SK-N-MC (cell line): ENCODE measurements at regions not wholly inside any gene's neighbourhood (a gene's known extent, or its start where the extent isn't known, plus 50 kb on each side); places are given as distances from the start of the nearest gene placed in this dataset.
"Not testable (repeated sequence)": the region's sequence is repeated elsewhere in the genome, so short reads cannot be mapped to it uniquely, and the experiment has no call there.

Source experiments
- DNase-seq: peaks from one replicate; pipeline ENCODE4 v3.0.0-alpha.2; 2011; ENCODE audit warnings: low read depth, low spot score
- H3K27ac ChIP-seq: fragments of 200-600 bp; sonication (generic); 2 replicates; pipeline ENCODE4 v1.5.1; 2016; ENCODE audit warnings: mixed run types
- H3K36me3 ChIP-seq: fragments of 200-600 bp; sonication (generic); 2 replicates; pipeline ENCODE4 v1.6.1; 2017; ENCODE audit warnings: antibody characterized with exemption, low read length, mixed read lengths; ENCODE audit not compliant: insufficient read depth
- H3K4me3 ChIP-seq: fragments of 200-600 bp; sonication (generic); 2 replicates; pipeline ENCODE4 v1.5.1; 2016
- H3K9ac ChIP-seq: fragments of 200-600 bp; sonication (generic); 2 replicates; pipeline ENCODE4 v1.8.0; 2017; ENCODE audit warnings: mixed run types, mixed read lengths; ENCODE audit not compliant: insufficient read length
- H3K9me3 ChIP-seq: fragments of 200-600 bp; sonication (generic); 2 replicates; pipeline ENCODE4 v1.6.1; 2017; ENCODE audit warnings: low read depth, mild to moderate bottlenecking, antibody characterized with exemption, low read length, moderate library complexity, mixed read lengths
- EZH2 ChIP-seq: fragments of 200-600 bp; sonication (generic); IDR thresholded peaks from one replicate; pipeline ENCODE4 v1.6.1; 2017; ENCODE audit warnings: antibody characterized with exemption
- FOXP2 ChIP-seq: optimal IDR thresholded peaks from 2 replicates; pipeline ENCODE3; 2011; ENCODE audit warnings: mild to moderate bottlenecking, moderate library complexity; ENCODE audit not compliant: insufficient read depth; ENCODE audit errors: extremely low read length, control extremely low read depth
- POLR2AphosphoS5 ChIP-seq: IDR thresholded peaks from 2 replicates; pipeline ENCODE4 v1.6.1; 2012; ENCODE audit warnings: mild to moderate bottlenecking, low read depth, low read length, borderline replicate concordance

- Histone ChIP-seq H3K4me3 (no peak overlapping the region), H3K36me3 (no peaks in the 10 kb centered on the region), H3K9me3 (no peaks in the 10 kb centered on the region), H3K27ac (no peak overlapping the region), H3K9ac (no peak overlapping the region)
- no peak for DNase-seq
- TF ChIP-seq POLR2AphosphoS5 (no peak), FOXP2 (no peak), EZH2 (no peak)
Observed at GRCh38 chrX:124268099-124268498, 64.4 kb upstream of the TEX13D start.

- TF ChIP-seq FOXP2 (no peak), EZH2 (no peak), POLR2AphosphoS5 (no peak)
- H3K9me3 ChIP-seq, result no peaks in the 10 kb centered on the region
- DNase-seq, result no peak
- no peaks in the 10 kb centered on the region for H3K36me3 ChIP-seq
- H3K9ac ChIP-seq, result no peak overlapping the region
- H3K27ac ChIP-seq, result no peak overlapping the region
- no peak overlapping the region for H3K4me3 ChIP-seq
Observed at GRCh38 chrX:124269881-124270280, 62.6 kb upstream of the TEX13D start.

- H3K9me3 ChIP-seq, H3K9ac ChIP-seq, H3K36me3 ChIP-seq, H3K27ac ChIP-seq, H3K4me3 ChIP-seq, DNase-seq: not testable (repeated sequence)
Observed at GRCh38 chrX:124271599-124271998, 60.9 kb upstream of the TEX13D start.

GRCh38 chrX:124272370-124272982 lies 60.0 kb upstream of the TEX13D start:
- TF ChIP-seq POLR2AphosphoS5 (no peak), EZH2 (no peak), FOXP2 (no peak)
- no peak overlapping the region for H3K9ac ChIP-seq

GRCh38 chrX:124274438-124275181 lies 57.9 kb upstream of the TEX13D start:
- DNase-seq, result no peak
- Histone ChIP-seq H3K9ac (no peak overlapping the region), H3K36me3 (no peaks in the 10 kb centered on the region), H3K27ac (no peak overlapping the region), H3K4me3 (no peak overlapping the region), H3K9me3 (no peaks in the 10 kb centered on the region)
- TF ChIP-seq FOXP2, result no peak
- TF ChIP-seq EZH2, result no peak
- no peak for TF ChIP-seq POLR2AphosphoS5

More at GRCh38 chrX:124272370-124272982, 60.0 kb upstream of the TEX13D start:
- Histone ChIP-seq H3K4me3 (no peak overlapping the region), H3K27ac (no peak overlapping the region), H3K36me3 (no peaks in the 10 kb centered on the region), H3K9me3 (no peaks in the 10 kb centered on the region)
- DNase-seq, result no peak

GRCh38 chrX:124275182-124275894 lies 57.1 kb upstream of the TEX13D start:
- no peak for DNase-seq
- H3K9me3 ChIP-seq, result no peaks in the 10 kb centered on the region
- H3K4me3 ChIP-seq, result no peak overlapping the region
- H3K27ac ChIP-seq, result no peak overlapping the region
- no peak overlapping the region for H3K9ac ChIP-seq
- no peaks in the 10 kb centered on the region for H3K36me3 ChIP-seq
- TF ChIP-seq FOXP2 (no peak), POLR2AphosphoS5 (no peak), EZH2 (no peak)

GRCh38 chrX:124280294-124280902 lies 52.1 kb upstream of the TEX13D start:
- Histone ChIP-seq H3K27ac (no peak overlapping the region), H3K4me3 (no peak overlapping the region), H3K9ac (no peak overlapping the region), H3K9me3 (no peaks in the 10 kb centered on the region), H3K36me3 (no peaks in the 10 kb centered on the region)
- DNase-seq, result no peak
- TF ChIP-seq FOXP2 (no peak), POLR2AphosphoS5 (no peak), EZH2 (no peak)

- Histone ChIP-seq H3K4me3 (no peak overlapping the region), H3K9ac (no peak overlapping the region), H3K27ac (no peak overlapping the region), H3K36me3 (no peaks in the 10 kb centered on the region), H3K9me3 (no peaks in the 10 kb centered on the region)
- no peak for TF ChIP-seq EZH2
- no peak for TF ChIP-seq POLR2AphosphoS5
- TF ChIP-seq FOXP2, result no peak
- no peak for DNase-seq
Observed at GRCh38 chrX:124282580-124282979, 49.9 kb upstream of the TEX13D start.
